Kasumi-1 (cell line): ENCODE measurements at regions not wholly inside any gene's neighbourhood (a gene's known extent, or its start where the extent isn't known, plus 50 kb on each side); places are given as distances from the start of the nearest gene placed in this dataset.
"Not testable (repeated sequence)": the region's sequence is repeated elsewhere in the genome, so short reads cannot be mapped to it uniquely, and the experiment has no call there.

ENCODE experiments used
- DNase-seq, 2 experiments: peaks; one replicate each; lab custom pipeline; 2025; lab: John Stamatoyannopoulos, UW

DNA sequence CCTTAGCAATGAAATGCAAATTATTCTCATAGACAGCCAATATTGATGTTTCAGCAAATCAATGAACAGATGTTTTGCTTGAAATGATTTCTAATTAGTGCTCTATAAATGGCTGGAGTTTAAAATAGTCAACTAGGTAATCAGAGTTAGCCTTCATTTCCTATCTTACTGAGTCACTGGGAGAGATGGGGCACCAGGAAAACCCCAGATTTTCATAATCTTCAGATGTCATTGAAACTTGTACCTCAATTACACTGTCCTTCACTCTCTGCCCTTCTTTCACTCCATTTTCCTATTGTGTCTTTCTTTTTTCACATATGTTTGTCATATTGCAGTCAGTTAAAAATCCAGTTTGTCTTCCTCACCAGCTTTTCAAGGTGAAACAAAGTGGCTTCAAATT lies 92.7 kb downstream of the C12orf75 start:
- no peak for DNase-seq

DNA sequence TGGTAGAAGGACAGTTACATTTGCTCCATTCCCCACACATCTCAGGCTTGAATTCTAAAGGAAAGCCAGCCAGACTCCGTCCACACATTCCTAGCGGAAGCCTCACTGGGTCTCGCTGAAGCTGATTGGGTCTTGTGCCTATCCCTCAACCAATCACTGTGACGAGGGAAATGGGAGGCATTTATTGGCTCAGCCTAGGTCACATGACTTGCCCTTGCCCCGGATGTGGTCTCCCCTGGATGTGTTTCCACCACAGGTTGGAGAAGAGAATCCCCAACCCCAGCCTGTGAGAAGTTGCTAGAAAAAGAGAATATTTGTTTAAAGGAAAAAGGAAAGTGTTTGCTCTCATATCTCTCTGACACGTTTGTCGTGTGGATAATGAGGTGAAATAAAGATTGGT lies 93.4 kb downstream of the C12orf75 start:
- DNase-seq: no peak

DNA sequence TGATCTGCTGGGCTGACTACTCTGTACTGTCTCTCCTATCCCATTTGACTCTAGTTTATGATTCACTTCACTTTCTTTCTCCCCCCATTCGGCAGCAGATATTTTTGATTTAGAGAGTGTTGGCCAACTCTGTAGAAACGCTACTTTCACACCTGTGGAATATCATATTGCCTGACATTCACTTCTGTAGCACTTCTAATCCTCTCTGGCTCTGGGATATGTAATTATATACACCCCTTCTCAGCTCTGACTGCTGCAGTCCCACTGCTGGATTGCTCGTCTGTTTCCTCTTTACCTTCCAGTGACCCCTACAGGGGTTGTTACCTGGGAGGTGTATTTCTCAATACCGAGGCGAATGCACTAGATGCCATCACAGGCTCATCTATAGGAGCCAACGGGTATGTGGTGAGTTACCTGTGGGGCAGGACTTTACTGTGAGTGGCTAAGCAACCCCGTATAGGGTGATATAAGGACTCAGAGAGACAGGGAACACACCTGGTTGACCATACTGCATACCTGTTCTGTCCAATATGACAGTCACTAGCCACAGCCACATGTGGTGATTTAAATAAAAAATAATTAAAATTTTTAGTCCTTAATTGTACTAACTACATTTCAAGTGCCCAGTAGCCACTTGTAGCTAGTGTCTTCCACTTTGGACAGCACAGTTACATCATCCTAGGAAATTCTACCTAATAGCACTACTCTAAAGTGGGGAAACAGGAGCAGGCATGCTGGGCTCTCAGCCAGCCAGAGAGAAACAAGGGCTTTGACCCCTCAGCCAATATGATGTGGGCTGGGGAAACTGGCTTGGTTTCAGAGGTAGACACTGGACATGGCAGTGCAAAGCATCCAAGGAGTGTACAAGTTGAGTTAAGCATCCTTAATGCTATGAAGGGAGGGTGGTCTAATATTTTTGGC lies 95.0 kb downstream of the C12orf75 start:
- DNase-seq: no peak

DNA sequence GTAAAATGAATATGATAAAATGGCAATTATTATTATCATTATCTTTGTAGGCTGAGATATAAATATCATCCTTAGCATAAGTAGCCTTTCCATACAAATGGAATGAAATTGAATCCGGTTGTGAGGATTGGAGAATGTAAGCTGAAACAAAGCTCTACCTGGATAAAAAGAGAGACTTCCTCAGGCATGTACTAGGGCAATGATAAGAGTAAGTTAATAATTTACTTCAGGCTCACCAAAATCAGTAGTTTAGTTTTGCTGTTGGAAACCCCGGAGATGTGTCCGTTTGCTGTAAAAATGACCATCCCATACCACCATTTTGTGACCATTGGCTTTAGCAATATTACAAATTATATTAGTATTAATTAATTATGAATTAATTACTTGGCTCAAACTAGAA lies 96.3 kb downstream of the C12orf75 start:
- DNase-seq: no peak

DNA sequence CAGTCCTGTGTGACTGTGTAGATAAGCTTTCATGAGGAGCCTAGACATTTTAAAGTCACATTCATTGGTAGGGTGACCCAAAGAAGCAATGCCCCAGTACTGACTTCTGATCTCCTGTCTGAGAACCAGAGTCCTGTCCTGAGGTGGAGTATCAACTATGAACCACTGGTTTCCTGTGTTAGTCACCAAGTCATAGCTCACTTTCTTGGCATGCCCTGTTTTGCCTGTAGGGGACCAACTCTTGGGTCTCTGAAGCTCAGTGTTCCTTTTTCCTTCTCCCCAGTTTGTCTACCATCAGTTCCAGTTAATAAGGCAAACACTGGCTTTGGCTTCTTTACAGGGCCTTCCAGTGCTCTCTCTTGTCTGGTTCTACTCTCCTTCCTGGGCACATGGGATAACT lies 97.4 kb downstream of the C12orf75 start:
- no peak for DNase-seq

DNA sequence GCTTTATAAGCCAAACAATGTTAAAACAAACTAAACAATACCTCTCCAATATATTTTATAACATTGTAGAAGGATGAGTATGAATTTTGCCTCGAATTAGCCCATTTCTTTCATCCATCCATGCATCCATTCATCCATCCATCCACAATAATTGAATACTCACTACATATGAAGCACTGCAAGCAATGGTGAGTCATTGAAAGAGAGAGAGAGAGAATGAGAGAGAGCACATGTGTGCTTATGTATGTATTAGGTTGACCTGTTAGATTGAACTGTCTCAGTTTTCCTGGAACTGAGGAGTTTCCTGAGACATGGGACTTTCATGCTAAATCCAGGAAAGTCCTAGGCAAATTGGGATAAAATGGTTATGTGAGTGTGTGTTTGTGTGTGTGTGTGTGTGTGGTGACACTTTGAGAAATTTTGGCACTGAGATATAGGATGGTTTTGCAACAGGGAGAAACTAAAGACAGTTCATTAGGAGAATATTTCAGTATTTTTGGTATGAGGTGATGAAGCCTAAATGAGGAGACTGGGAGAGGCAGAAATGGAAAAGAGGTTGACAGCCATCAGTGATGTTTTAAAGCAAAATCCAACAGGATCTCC lies 98.4 kb downstream of the C12orf75 start:
- DNase-seq: no peak

DNA sequence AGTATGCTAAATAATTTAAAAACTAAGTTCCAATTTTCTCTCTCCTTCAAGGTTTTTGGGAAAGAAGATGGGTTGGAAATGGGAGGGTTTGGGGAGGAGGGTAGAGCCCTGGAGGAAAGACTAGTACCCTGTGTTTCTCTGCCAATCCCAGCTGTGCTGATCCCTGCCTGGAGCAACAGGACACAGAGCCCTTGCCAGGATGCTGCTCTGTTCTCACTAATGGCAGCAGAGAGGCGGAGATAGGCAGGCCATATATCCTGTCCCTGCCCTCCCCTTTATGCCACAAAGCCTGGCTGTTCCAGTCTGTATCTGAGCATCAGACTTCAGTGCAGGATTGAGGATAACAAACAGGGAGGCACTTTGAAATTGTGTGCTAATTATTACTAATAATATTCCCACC lies 99.0 kb downstream of the C12orf75 start:
- DNase-seq: no peak

DNA sequence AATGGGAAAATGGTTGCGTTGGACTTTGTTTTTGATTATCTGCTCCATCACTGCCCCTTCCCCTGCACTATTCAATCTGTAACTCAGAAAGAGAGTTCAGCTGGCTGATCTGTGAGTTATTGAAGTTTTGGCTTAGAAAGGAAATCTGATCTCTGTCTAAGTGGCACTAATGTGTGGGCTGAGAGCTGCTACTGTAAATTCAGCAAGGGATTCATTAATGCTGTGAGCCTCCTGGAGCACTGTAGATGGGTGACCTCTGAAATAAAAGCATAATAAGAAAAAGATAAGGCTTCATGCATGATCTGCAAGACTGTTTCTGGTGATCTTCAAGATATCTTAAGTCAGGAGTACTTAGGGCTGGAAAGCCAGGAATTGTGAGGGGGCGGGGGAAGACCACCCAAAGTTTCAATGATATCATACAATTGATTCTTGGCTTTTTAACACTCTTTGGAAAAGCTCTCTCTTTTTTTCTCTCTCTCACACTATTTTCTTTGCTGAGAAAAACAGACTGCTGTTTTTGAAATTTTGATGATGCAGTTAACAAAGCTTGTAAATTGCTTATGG lies 101.1 kb downstream of the C12orf75 start:
- no peak for DNase-seq

DNA sequence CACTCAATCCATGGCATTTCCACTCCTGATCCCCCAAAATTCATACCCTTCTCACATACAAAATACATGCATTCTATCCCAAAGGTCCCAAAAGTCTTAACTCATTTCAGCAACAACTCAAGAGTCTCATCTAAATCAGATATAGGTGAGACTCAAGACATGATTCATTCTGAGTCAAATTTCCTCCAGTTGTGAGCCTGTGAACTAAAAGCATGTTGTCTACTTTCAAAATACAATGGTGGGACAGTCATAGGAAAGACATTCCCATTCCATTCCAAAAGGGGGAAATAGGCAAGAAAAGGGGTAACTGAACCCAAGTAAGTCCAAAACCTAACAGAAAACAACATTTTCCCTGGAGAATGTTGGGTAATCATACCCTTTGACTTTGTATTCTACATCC lies 103.3 kb downstream of the C12orf75 start:
- no peak for DNase-seq

DNA sequence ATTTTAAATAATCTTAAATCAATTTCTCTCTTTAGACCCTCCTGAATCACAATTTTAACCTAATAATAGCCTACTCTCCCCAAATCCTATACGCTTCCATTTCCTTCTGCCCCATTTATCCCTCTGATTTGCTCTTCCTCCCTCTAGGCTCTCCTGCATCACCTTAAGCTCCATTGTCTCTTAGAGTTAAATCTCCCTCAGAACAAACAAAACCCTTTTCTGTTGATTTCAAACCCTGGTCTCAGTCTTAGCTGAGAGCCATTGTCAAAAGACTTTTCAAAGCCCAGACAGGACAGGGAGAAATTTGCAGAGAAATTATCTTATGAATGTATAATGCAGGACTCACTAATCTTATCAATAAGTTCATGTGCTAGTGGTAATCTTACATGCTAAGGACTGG lies 106.1 kb downstream of the C12orf75 start:
- no peak for DNase-seq

DNA sequence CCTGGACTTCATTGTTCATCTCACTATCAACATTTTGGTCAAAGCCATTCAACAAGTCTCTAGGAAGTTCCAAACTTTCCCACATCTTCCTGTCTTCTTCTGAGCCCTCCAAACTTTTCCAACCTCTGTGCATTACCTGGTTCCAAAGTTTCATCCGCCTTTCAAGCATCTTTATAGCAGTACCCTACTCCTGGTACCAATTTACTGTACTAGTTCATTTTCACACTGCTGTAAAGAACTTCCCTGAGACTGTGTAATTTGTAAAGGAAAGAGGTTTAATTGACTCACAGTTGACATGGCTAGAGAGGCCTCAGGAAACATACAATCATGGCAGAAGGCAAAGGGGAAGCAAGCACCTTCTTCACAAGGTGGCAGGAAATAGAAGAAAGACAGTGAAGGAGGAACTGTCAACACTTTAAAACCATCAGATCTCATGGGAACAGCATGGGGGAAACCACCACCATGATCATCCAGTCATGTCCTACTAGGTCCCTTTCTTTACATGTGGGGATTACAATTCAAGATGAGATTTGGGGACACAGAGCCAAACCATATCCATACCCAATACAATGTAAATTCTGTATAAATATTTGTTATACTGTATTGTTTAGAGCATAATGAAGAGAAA lies 109.7 kb downstream of the C12orf75 start:
- no peak for DNase-seq

DNA sequence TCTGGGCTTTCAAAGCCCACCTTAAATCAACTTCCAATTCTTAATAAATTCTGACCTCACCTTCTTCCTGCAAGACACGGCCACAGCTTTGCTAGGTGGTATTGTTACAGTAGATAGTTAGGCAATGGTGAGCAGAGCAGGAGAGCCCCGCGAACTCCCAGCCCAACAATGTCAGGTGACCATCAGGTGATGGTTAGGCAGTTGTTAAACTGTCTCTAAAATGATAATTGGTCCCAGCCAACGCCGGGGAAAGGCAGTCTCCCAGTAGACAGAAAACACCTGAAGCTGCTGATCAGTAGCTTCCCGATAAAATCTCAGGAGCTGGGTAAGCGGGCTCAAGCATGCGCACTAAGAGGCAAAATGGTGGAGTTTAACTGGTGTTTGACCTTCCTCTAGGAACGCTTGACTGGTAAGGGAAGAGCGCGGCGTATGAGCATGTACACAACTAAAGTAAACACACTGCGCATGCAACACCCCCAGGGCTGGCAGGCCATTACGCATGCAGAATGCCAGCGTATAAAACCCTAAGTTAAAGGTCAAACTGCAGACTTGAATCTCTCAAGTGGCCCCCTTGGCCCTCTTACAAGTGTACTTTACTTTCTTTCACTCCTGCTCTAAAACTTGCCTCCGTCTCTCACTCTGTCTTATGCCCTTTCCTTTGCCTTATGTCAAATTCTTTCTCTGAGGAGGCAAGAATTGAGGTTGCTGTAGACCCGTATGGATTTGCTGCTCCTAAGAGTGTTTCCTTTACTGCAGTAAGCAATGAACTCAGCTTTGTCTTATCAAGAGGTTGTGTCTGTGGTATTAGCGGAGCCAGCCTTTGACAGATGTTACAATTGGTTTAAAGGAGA lies 113.5 kb downstream of the C12orf75 start:
- no peak for DNase-seq

DNA sequence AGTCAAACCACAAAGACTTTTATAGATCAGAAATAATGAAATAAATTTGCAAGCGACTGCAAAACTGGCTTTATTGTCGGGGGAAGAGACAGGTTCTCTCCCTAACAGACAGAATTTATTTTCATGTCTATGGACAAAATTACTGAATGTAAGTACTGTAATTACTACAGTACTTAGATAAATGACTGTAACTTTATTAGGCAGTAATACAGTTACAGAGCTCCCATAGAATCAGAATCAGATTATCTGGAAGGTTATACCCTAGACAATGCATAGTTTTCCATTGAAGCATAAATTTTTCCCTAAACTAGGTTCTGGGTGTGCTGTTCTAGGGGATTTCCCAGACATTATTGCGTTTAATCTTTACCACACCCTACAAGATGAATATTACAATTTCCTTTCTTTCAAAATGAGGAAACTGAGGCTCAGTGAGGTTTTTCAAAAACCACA lies 114.2 kb downstream of the C12orf75 start:
- DNase-seq: no peak

DNA sequence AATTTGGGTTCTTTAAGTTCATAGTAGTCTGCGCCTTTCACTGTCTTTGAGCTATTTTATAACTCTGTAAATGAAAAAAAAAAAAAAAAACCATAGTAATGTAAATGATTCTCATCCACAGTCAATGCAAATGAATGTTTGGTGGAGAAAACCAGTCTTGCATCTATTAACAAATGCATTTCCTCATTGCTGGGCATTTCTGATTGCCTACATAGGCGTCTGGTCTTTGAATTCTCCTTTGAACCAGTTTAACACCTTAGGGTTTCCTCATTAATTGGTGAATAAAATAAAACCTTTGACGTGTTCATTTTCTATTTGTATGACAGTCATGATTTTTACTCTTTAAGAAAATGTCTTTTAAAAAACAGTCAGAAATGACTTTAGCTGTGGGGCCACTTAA lies 114.8 kb downstream of the C12orf75 start:
- DNase-seq: no peak

DNA sequence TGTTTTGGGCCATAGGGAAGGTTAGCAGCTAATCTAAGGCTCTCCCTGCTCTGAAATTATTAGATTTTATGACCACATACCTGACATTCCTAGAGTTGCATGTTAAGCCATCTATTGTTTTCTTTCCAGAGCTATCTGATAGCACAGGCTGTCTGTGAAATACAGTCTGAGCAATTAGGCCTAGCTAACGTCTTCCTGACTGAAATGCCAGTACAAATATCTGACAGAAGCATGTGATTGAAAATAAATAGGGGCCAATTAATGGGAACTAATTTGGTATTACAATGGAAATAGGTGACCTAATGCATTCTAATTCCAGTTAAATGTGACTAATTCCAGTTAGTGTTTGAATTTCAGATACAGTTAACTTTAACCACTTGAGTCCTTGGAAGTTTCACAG lies 115.2 kb downstream of the C12orf75 start:
- DNase-seq: no peak

DNA sequence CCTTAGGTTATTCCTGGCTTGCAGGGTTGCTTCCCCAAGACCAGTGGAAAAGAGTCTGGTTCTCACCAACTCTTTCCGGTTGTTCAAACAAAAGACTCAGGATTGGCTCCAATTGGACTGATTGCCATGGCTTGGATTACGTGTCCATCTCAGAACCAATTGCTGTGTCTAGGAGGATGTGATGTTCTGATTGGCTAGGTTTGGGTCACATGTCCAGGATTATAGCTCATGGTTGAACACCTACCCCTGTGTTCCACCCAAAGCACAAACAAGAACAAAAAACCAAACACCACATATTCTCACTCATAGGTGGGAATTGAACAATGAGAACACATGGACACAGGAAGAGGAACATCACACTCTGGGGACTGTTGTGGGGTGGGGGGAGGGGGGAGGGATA lies 116.0 kb downstream of the C12orf75 start:
- DNase-seq: not testable (repeated sequence)

DNA sequence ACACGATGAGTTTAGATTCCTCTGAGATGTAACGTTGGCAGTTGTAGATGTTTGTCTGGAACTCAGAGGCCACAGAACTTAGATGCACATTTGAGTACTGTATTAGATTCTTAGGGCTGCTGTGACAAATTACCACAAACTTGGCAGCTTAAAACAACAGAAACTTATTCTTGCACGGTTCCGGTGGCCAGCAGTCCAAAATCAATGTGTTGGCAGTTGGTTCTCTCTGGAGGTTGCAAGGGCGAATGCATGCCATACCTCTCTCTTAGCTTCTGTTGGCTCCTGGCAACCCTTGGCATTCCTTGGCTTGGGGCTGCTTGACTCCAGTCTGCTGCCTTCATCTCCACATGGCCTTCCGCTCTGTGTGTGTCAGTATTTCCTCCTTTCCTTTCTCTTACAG lies 118.9 kb downstream of the C12orf75 start:
- no peak for DNase-seq

DNA sequence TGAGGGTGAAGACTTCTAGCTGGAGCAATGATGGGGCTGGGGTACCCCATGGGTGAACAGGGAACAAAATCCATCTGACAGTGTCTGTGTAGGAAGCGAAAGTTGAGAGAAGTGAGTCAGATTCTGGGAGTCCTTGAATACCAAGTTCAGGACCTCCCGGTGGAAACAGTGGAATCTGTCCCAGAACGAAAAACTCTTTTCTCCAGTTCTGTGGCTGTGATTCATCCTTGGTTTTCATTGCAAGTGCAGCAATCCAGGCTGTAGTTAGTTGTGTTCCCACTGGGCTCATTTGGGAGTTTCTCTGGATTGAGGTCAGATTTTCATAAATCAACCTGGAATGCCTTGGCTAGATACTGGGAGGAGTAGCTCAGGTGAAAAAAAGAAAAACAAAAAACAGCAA lies 120.7 kb downstream of the C12orf75 start:
- DNase-seq: no peak

DNA sequence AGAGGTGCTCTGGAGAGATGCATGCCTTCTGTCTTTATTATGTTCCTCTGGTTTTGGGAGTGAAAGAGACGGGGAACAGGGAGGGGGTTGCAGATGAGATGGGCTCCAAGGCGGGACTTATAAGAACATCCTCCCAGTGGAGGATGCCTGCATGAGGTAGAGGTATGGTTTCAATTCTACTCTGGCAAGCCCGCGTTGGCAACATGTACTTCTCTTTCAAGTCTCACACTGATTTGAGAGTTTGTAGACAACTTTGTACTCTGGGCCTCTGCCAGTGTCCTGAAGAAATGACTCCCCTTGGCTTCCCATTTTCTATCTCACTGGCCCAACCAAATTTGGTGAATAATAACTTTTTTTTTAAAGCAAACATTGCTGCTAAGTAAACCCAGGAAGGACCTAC lies 121.3 kb downstream of the C12orf75 start:
- no peak for DNase-seq

DNA sequence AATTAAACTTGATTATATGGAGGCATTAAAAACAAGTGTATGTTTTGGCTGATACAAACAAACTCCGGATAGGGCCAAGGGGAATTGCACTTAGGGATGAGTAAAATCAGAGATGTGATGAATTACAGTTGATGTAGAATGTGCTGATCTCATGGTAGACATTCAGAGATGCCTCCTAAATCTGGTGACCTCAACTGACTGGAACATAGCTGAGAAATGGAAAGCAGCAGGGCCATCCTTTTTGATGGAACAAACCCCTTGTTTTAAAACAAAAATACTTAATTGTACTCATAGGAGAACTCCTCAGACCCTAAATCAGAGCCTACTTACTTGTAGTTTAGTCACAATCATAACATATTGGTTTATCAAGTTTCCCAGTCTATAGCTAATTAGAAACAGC lies 122.8 kb downstream of the C12orf75 start:
- DNase-seq: no peak

DNA sequence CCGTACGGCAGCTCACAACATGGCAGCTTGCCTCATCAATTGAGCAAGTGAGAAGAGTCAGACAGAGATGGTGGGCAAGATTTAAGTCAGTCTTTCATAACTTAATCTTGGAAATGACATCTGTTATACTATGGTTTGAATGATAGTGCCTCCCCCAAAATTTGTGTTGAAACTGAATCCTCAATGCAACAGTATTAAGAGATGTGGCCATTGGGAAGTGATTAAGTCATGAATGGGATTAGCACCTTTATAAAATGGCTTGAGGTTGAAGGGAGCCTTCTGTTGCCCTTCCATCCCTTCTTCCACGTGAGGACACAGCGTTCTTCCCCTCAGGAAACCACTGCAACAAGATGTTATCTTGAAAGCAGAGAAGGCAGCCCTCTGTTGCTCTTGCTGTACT lies 124.2 kb downstream of the C12orf75 start:
- no peak for DNase-seq

DNA sequence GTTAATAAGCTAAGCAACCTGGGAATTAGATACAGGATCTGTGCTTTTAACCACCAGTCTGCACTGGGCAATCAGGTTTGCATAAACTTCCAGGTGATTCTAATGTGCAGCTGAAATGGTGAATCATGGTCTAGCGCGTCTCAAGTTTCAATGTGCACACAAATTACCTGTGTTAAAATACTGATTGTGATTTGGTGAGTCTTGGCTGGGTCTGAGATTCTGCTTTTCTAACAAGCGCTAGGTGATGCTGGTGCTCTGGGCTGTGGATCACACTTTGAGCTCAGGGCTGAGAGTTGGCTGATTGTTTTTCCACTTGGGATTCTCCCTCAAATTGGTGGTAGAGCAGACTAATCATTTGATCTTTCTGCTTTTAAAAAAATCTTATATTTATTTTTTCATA lies 124.8 kb downstream of the C12orf75 start:
- no peak for DNase-seq
